SK-N-SH (cell line): ENCODE measurements at regions not wholly inside any gene's neighbourhood (a gene's known extent, or its start where the extent isn't known, plus 50 kb on each side); places are given as distances from the start of the nearest gene placed in this dataset.

Experiments
- CTCF ChIA-PET: fragments of 300-600, 350-600 bp; formaldehyde crosslinking; extraction: SDS; loops from one replicate; lab custom pipeline; 2021; lab: Yijun Ruan, JAX
- POLR2A ChIA-PET: fragments of 350-600 bp; sonication (Branson Sonifier 250); formaldehyde crosslinking; extraction: SDS; loops from one replicate; lab custom pipeline; 2020; ENCODE audit warnings: antibody characterized with exemption, inconsistent platforms; lab: Yijun Ruan, JAX
- DNase-seq: peaks from one replicate; pipeline ENCODE4 v3.0.0; 2012
- H2AFZ ChIP-seq: fragments of 200-600 bp; sonication (generic); 2 replicates; pipeline ENCODE4 v1.8.1; 2016; ENCODE audit warnings: antibody characterized with exemption, mild to moderate bottlenecking, low read depth
- H3F3A ChIP-seq: fragments of 200-600 bp; sonication (generic); replicated peaks from 2 replicates; pipeline ENCODE3; 2016; ENCODE audit warnings: antibody characterized with exemption, mild to moderate bottlenecking; ENCODE audit not compliant: insufficient read depth
- H3K27ac ChIP-seq, 2 experiments: fragments of 200-500 bp in 1 of 2; fragments of 200-600 bp in 1 of 2; sonication (Bioruptor generic) in 1 of 2; sonication (generic), shearing (Covaris generic) in 1 of 2; 2 replicates each; pipeline versions ENCODE4 v1.5.1 to v1.6.1; 2014 to 2016; ENCODE audit warnings: low read depth in 2 of 2, inconsistent platforms in 1 of 2, low read length in 1 of 2, mild to moderate bottlenecking in 1 of 2, mixed read lengths in 1 of 2
- H3K27me3 ChIP-seq: fragments of 200-600 bp; sonication (generic), shearing (Covaris generic); 2 replicates; pipeline ENCODE4 v1.6.1; 2016; ENCODE audit warnings: mixed run types; ENCODE audit not compliant: insufficient read depth
- H3K36me3 ChIP-seq, 2 experiments: fragments of 200-500 bp in 1 of 2; fragments of 200-600 bp in 1 of 2; sonication (Bioruptor generic) in 1 of 2; sonication (generic) in 1 of 2; replicated peaks in 1 of 2; 2 replicates each; pipeline versions ENCODE3 to v1.5.1; 2014 to 2016; ENCODE audit warnings: low read length in 1 of 2, mild to moderate bottlenecking in 1 of 2; ENCODE audit not compliant: insufficient read depth in 2 of 2, control insufficient read depth in 1 of 2
- H3K4me1 ChIP-seq, 2 experiments: fragments of 200-500 bp in 1 of 2; fragments of 200-600 bp in 1 of 2; sonication (Bioruptor generic) in 1 of 2; sonication (generic), shearing (Covaris generic) in 1 of 2; 2 replicates each; pipeline versions ENCODE4 v1.5.1 to v1.6.1; 2014 to 2016; ENCODE audit warnings: low read depth in 1 of 2, low read length in 1 of 2, mixed run types in 1 of 2; ENCODE audit not compliant: insufficient read depth in 2 of 2, control insufficient read depth in 1 of 2
- H3K4me2 ChIP-seq: fragments of 200-600 bp; sonication (generic), shearing (Covaris generic); 2 replicates; pipeline ENCODE4 v1.6.1; 2017; ENCODE audit warnings: mixed run types
- H3K4me3 ChIP-seq, 2 experiments: fragments of 200-500 bp in 1 of 2; fragments of 200-600 bp in 1 of 2; sonication (Bioruptor generic) in 1 of 2; sonication (generic), shearing (Covaris generic) in 1 of 2; 2 replicates each; pipeline versions ENCODE4 v1.5.1 to v1.8.1; 2014 to 2016; ENCODE audit warnings: low read depth in 2 of 2, inconsistent platforms in 1 of 2, low read length in 1 of 2, mild to moderate bottlenecking in 1 of 2, mixed read lengths in 1 of 2, moderate library complexity in 1 of 2
- H3K79me2 ChIP-seq: fragments of 200-600 bp; sonication (generic); 2 replicates; pipeline ENCODE4 v1.8.1; 2017; ENCODE audit warnings: mild to moderate bottlenecking; ENCODE audit not compliant: insufficient read depth
- H3K9ac ChIP-seq: fragments of 200-600 bp; sonication (generic); 2 replicates; pipeline ENCODE4 v1.6.1; 2017; ENCODE audit warnings: mixed run types
- H3K9me2 ChIP-seq: fragments of 200-600 bp; sonication (generic); 2 replicates; pipeline ENCODE4 v1.6.1; 2017; ENCODE audit warnings: mixed run types
- H3K9me3 ChIP-seq: fragments of 200-600 bp; sonication (generic); 2 replicates; pipeline ENCODE4 v1.6.1; 2017; ENCODE audit warnings: mixed run types, mild to moderate bottlenecking, moderate library complexity
- H4K20me1 ChIP-seq: fragments of 200-600 bp; sonication (generic); 2 replicates; pipeline ENCODE4 v1.6.1; 2017; ENCODE audit warnings: mild to moderate bottlenecking, mixed run types; ENCODE audit not compliant: insufficient read depth
- CHD2 ChIP-seq: fragments of 150-350 bp; IDR thresholded peaks from 2 replicates; pipeline ENCODE4 v1.6.1; 2018; ENCODE audit warnings: low read length; ENCODE audit not compliant: partially characterized antibody
- CTCF ChIP-seq: fragments of 200-600 bp; sonication (generic); IDR thresholded peaks from 2 replicates; pipeline ENCODE4 v1.6.1; 2017; ENCODE audit warnings: antibody characterized with exemption, mild to moderate bottlenecking, moderate library complexity
- EP300 ChIP-seq, 2 experiments: IDR thresholded peaks; 2 replicates each; pipeline versions ENCODE4 v1.4.0 to v1.6.1; 2012; ENCODE audit warnings: borderline replicate concordance in 1 of 2, low read depth in 1 of 2, low read length in 1 of 2
- FOSL2 ChIP-seq: IDR thresholded peaks from 2 replicates; pipeline ENCODE4 v1.4.0; 2012; ENCODE audit warnings: low read depth, mild to moderate bottlenecking, moderate library complexity, borderline replicate concordance
- GABPA ChIP-seq: IDR thresholded peaks from 2 replicates; pipeline ENCODE4 v1.4.0; 2012; ENCODE audit warnings: low read depth, mild to moderate bottlenecking
- JUND ChIP-seq: IDR thresholded peaks from 2 replicates; pipeline ENCODE4 v1.4.0; 2012
- MXI1 ChIP-seq: IDR thresholded peaks from 2 replicates; pipeline ENCODE4 v1.6.1; 2012; ENCODE audit warnings: mild to moderate bottlenecking, low read depth, low read length, improper control_type of control experiment
- NFIC ChIP-seq: IDR thresholded peaks from 2 replicates; pipeline ENCODE4 v1.4.0; 2012; ENCODE audit warnings: borderline replicate concordance
- NRF1 ChIP-seq: IDR thresholded peaks from 2 replicates; pipeline ENCODE4 v1.6.1; 2012; ENCODE audit warnings: low read depth, mild to moderate bottlenecking, low read length
- PBX3 ChIP-seq: IDR thresholded peaks from 2 replicates; pipeline ENCODE4; 2012
- RCOR1 ChIP-seq: fragments of 150-350 bp; IDR thresholded peaks from 2 replicates; pipeline ENCODE4 v1.6.1; 2017; ENCODE audit warnings: antibody characterized with exemption, low read length
- RFX5 ChIP-seq: IDR thresholded peaks from 2 replicates; pipeline ENCODE4 v1.6.1; 2012; ENCODE audit warnings: mild to moderate bottlenecking, improper control_type of control experiment, low read length
- RXRA ChIP-seq: IDR thresholded peaks from 2 replicates; pipeline ENCODE4 v1.4.0; 2012; ENCODE audit warnings: low read depth, mild to moderate bottlenecking, borderline replicate concordance
- WGBS: methylation state at CpG from one replicate; pipeline ENCODE4 v1.1.6; 2017; ENCODE audit warnings: low lambda C conversion rate; 5-methylcytosine and 5-hydroxymethylcytosine counted together
- TF ChIP-seq, protein P1 (sequence below): fragments of 150-350 bp; IDR thresholded peaks from 2 replicates; pipeline ENCODE4 v1.6.1; 2016; ENCODE audit warnings: mild to moderate bottlenecking, low read depth, low read length
- TF ChIP-seq, protein P2 (sequence below): IDR thresholded peaks from 2 replicates; pipeline ENCODE4 v1.4.0; 2012; ENCODE audit warnings: low read depth, borderline replicate concordance

DNA sequence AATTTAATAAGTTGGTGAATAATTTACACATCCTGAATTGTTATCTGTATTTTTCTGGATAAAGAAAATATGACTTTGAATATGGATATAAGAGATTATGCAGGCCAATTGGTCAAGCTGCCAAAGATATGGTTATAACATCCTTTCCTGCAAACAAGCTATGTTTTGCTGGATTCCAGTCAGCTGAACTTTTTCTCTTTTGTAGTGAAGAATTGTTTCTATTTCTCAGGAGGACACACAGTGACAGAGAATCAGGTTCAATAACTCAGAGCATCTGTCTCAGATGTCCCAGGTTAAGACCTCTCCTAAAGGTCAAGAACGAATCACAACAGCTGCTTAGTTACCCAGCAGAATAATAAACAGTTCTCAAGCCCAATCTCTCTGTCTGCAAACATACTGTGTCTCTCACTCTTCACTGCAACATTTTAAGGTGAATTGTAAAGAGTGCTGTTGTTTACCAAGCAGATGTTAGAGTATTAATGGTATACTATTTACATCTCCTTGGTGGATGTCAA, 189.5 kb upstream of the ANKRD50 start:
- Histone ChIP-seq H3F3A (no peaks in the 10 kb centered on the region), H3K36me3 (no peaks in the 10 kb centered on the region), H3K9ac (no peak overlapping the region), H3K4me2 (no peak overlapping the region), H3K4me1 (peaks cover 6 to 14% of the 10 kb centered on the region in 2 experiments; a peak in 3 of 4 replicates), H3K27me3 (no peaks in the 10 kb centered on the region), H3K27ac (no peak overlapping the region), H3K79me2 (no peaks in the 10 kb centered on the region), H2AFZ (no peak overlapping the region), H4K20me1 (no peaks in the 10 kb centered on the region), H3K9me2 (no peaks in the 10 kb centered on the region), H3K4me3 (no peak overlapping the region), H3K9me3 (no peaks in the 10 kb centered on the region)
- no peak for DNase-seq
- ChIA-PET CTCF (no interaction called here), POLR2A (no interaction called here)
- TF ChIP-seq MXI1 = no peak
- no peak for TF ChIP-seq PBX3
- no peak for TF ChIP-seq CTCF
- TF ChIP-seq RXRA = no peak
- TF ChIP-seq NFIC = no peak
- TF ChIP-seq, protein P1, sequence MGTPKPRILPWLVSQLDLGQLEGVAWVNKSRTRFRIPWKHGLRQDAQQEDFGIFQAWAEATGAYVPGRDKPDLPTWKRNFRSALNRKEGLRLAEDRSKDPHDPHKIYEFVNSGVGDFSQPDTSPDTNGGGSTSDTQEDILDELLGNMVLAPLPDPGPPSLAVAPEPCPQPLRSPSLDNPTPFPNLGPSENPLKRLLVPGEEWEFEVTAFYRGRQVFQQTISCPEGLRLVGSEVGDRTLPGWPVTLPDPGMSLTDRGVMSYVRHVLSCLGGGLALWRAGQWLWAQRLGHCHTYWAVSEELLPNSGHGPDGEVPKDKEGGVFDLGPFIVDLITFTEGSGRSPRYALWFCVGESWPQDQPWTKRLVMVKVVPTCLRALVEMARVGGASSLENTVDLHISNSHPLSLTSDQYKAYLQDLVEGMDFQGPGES = no peak
- TF ChIP-seq GABPA = no peak
- TF ChIP-seq RFX5 = no peak
- TF ChIP-seq, protein P2, sequence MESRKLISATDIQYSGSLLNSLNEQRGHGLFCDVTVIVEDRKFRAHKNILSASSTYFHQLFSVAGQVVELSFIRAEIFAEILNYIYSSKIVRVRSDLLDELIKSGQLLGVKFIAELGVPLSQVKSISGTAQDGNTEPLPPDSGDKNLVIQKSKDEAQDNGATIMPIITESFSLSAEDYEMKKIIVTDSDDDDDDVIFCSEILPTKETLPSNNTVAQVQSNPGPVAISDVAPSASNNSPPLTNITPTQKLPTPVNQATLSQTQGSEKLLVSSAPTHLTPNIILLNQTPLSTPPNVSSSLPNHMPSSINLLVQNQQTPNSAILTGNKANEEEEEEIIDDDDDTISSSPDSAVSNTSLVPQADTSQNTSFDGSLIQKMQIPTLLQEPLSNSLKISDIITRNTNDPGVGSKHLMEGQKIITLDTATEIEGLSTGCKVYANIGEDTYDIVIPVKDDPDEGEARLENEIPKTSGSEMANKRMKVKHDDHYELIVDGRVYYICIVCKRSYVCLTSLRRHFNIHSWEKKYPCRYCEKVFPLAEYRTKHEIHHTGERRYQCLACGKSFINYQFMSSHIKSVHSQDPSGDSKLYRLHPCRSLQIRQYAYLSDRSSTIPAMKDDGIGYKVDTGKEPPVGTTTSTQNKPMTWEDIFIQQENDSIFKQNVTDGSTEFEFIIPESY = no peak
- TF ChIP-seq NRF1 = no peak
- no peak for TF ChIP-seq FOSL2
- 82% methylated on average over 1 of the region's 1 CpG for WGBS

GRCh38 chr4:124899997-124900396, 187.5 kb upstream of the ANKRD50 start:
- Histone ChIP-seq H3K79me2 (no peaks in the 10 kb centered on the region), H3K4me2 (no peak overlapping the region), H2AFZ (peak overlapping the region; percentile 36; the same call in 1 of the 2 replicates), H3K9ac (no peak overlapping the region), H3K4me3 (no peak overlapping the region), H4K20me1 (no peaks in the 10 kb centered on the region), H3K36me3 (no peaks in the 10 kb centered on the region), H3K4me1 (peaks cover 6 to 14% of the 10 kb centered on the region in 2 experiments; a peak in 3 of 4 replicates), H3K9me3 (no peaks in the 10 kb centered on the region), H3F3A (no peaks in the 10 kb centered on the region), H3K9me2 (no peaks in the 10 kb centered on the region), H3K27me3 (no peaks in the 10 kb centered on the region), H3K27ac (peak overlapping the region in 1 of 2 experiments; percentile 16; a peak in 2 of 4 replicates)
- DNase-seq = peak; percentile 6
- TF ChIP-seq EP300 (IDR thresholded peaks at IDR 0.05; ENCODE audit: borderline replicate concordance in 1 of 2, low read depth in 1 of 2, low read length in 1 of 2) (peak in 1 of 2 experiments; percentile 79; a peak in 2 of 4 replicates), CHD2 (peak; percentile 18), RCOR1 (0 out of 2 replicates have a peak, but pooled peaks have one; percentile 55), JUND (no peak)
- CTCF ChIA-PET = no interaction called here
- POLR2A ChIA-PET = no interaction called here
- 74% methylated on average over 5 of the region's 5 CpGs for WGBS
